Gastrocnemius medialis (tissue), 4 donors: ENCODE measurements at regions not wholly inside any gene's neighbourhood (a gene's known extent, or its start where the extent isn't known, plus 50 kb on each side); places are given as distances from the start of the nearest gene placed in this dataset.
"Not testable (repeated sequence)": the region's sequence is repeated elsewhere in the genome, so short reads cannot be mapped to it uniquely, and the experiment has no call there.

Experiments
- ATAC-seq, 2 donors: fragments of 150-250 bp; one replicate each; pipeline ENCODE4 v1.9.1; 2016
- DNase-seq, 2 donors: peaks; one replicate each; pipeline ENCODE4 v3.0.0-alpha.2; 2019
- H3K27ac ChIP-seq, 4 donors: fragments of 200-600 bp; sonication (generic); 1 replicate in 1 of 4; 2 replicates in 3 of 4; pipeline ENCODE4 v1.5.1; 2016 to 2018; ENCODE audit warnings: mild to moderate bottlenecking in 2 of 4, moderate library complexity in 1 of 4
- H3K27me3 ChIP-seq, 3 donors: fragments of 200-600 bp; sonication (generic) in 2 of 3; 1 replicate in 1 of 3; 2 replicates in 2 of 3; pipeline versions ENCODE4 v1.5.1 to v1.6.0; 2016 to 2019; ENCODE audit warnings: mild to moderate bottlenecking in 1 of 3, moderate library complexity in 1 of 3
- H3K36me3 ChIP-seq, 2 donors: fragments of 200-600 bp; sonication (generic) in 1 of 2; one replicate each; pipeline ENCODE4 v1.5.1; 2017 to 2018
- H3K4me1 ChIP-seq, 2 donors: fragments of 200-600 bp; sonication (generic) in 1 of 2; one replicate each; pipeline ENCODE4 v1.5.1; 2016 to 2017; ENCODE audit warnings: mild to moderate bottlenecking in 2 of 2
- H3K4me3 ChIP-seq, 4 donors: fragments of 200-600 bp; sonication (generic) in 3 of 4; 1 replicate in 1 of 4; 2 replicates in 3 of 4; pipeline ENCODE4 v1.5.1; 2016 to 2019; ENCODE audit warnings: mild to moderate bottlenecking in 2 of 4
- H3K9me3 ChIP-seq, 3 donors: fragments of 200-600 bp; sonication (generic) in 2 of 3; 1 replicate in 1 of 3; 2 replicates in 2 of 3; pipeline ENCODE4 v1.5.1; 2016 to 2019
- CTCF ChIP-seq, 5 experiments: fragments of 450-650 bp in 3 of 5; fragments of 200-600 bp in 2 of 5; sonication (generic) in 2 of 5; IDR thresholded peaks in 4 of 5; conservative IDR thresholded peaks in 1 of 5; 1 replicate in 4 of 5; 2 replicates in 1 of 5; pipeline ENCODE4 v1.5.1; 2016 to 2019; ENCODE audit warnings: antibody characterized with exemption in 5 of 5, mild to moderate bottlenecking in 3 of 5, moderate library complexity in 3 of 5
- POLR2A ChIP-seq, 2 donors: fragments of 450-650 bp; IDR thresholded peaks; one replicate each; pipeline ENCODE4 v1.6.1; 2017; ENCODE audit warnings: antibody characterized with exemption in 2 of 2, mild to moderate bottlenecking in 2 of 2, moderate library complexity in 2 of 2
- in situ Hi-C, 4 donors: fragments of 200-750 bp; cut with MboI; loops; one replicate each; pipeline versions ENCODE4 v1.15.0 to v1.8.0; 2017; ENCODE audit warnings: low sequenced_read_pairs in 4 of 4
- intact Hi-C: fragments of 100-400 bp; cut with DNase I; formaldehyde crosslinking; loops from one replicate; pipeline ENCODE4 v1.15.1; 2023; ENCODE audit warnings: low total_unique reads

- intact Hi-C loops (no loop called here), in situ Hi-C loops (no loop called here)
- no peak for DNase-seq
- Histone ChIP-seq H3K27me3 (no peaks in the 10 kb centered on the region), H3K4me3 (no peak overlapping the region), H3K27ac (no peak overlapping the region), H3K36me3 (no peaks in the 10 kb centered on the region), H3K9me3 (no peaks in the 10 kb centered on the region), H3K4me1 (no peaks in the 10 kb centered on the region)
- ATAC-seq, result no peak
- TF ChIP-seq CTCF (IDR thresholded peaks at IDR 0.05 in 4 of 5, conservative IDR thresholded peaks at IDR 0.05 in 1 of 5) (no peak), POLR2A (IDR thresholded peaks at IDR 0.05) (no peak)
Measured at GRCh38 chrX:96578781-96579180, 105.9 kb upstream of the DIAPH2 start.

GRCh38 chrX:96579252-96579651 lies 105.4 kb upstream of the DIAPH2 start:
- H3K27me3 ChIP-seq, result no peaks in the 10 kb centered on the region
- no peak overlapping the region for H3K4me3 ChIP-seq
- intact Hi-C loops (no loop called here), in situ Hi-C loops (no loop called here)
- DNase-seq, result no peak
- ATAC-seq, result no peak
- H3K4me1 ChIP-seq, result no peaks in the 10 kb centered on the region
- H3K36me3 ChIP-seq, result no peaks in the 10 kb centered on the region
- no peaks in the 10 kb centered on the region for H3K9me3 ChIP-seq
- H3K27ac ChIP-seq, result no peak overlapping the region
- no peak for TF ChIP-seq POLR2A (IDR thresholded peaks at IDR 0.05)
- no peak for TF ChIP-seq CTCF (IDR thresholded peaks at IDR 0.05 in 4 of 5, conservative IDR thresholded peaks at IDR 0.05 in 1 of 5)

- in situ Hi-C loops, result no loop called here
- Histone ChIP-seq H3K27ac (no peak overlapping the region), H3K4me1 (no peaks in the 10 kb centered on the region), H3K9me3 (no peaks in the 10 kb centered on the region), H3K27me3 (no peaks in the 10 kb centered on the region), H3K36me3 (no peaks in the 10 kb centered on the region), H3K4me3 (no peak overlapping the region)
- no peak for ATAC-seq
- TF ChIP-seq CTCF (IDR thresholded peaks at IDR 0.05 in 4 of 5, conservative IDR thresholded peaks at IDR 0.05 in 1 of 5), result no peak
- TF ChIP-seq POLR2A (IDR thresholded peaks at IDR 0.05), result no peak
- intact Hi-C loops, result no loop called here
- no peak for DNase-seq
Measured at GRCh38 chrX:96590403-96590802, 94.2 kb upstream of the DIAPH2 start.

- Histone ChIP-seq H3K27me3 (no peaks in the 10 kb centered on the region), H3K4me1 (no peaks in the 10 kb centered on the region), H3K9me3 (no peaks in the 10 kb centered on the region), H3K36me3 (no peaks in the 10 kb centered on the region), H3K27ac (no peak overlapping the region), H3K4me3 (no peak overlapping the region)
- intact Hi-C loops (no loop called here), in situ Hi-C loops (no loop called here)
- TF ChIP-seq CTCF (IDR thresholded peaks at IDR 0.05 in 4 of 5, conservative IDR thresholded peaks at IDR 0.05 in 1 of 5) (no peak), POLR2A (IDR thresholded peaks at IDR 0.05) (no peak)
- ATAC-seq, result no peak
- DNase-seq, result no peak
Measured at GRCh38 chrX:96591421-96591820, 93.2 kb upstream of the DIAPH2 start.

- intact Hi-C loops, in situ Hi-C loops: not testable (repeated sequence)
Measured at GRCh38 chrX:96597847-96598246, 86.8 kb upstream of the DIAPH2 start.

More at GRCh38 chrX:96597847-96598246, 86.8 kb upstream of the DIAPH2 start:
- not testable (repeated sequence) for H3K36me3 ChIP-seq, H3K27ac ChIP-seq, ATAC-seq, H3K27me3 ChIP-seq, H3K4me1 ChIP-seq, H3K9me3 ChIP-seq, DNase-seq, H3K4me3 ChIP-seq
